Gastroesophageal sphincter (tissue), 3 donors: ENCODE measurements at regions not wholly inside any gene's neighbourhood (a gene's known extent, or its start where the extent isn't known, plus 50 kb on each side); places are given as distances from the start of the nearest gene placed in this dataset.

Experiments used
- EP300 ChIP-seq: sonication (generic); formaldehyde crosslinking; IDR thresholded peaks from one replicate; pipeline ENCODE4 v1.6.1; 2017; ENCODE audit warnings: antibody characterized with exemption, mild to moderate bottlenecking
- POLR2A ChIP-seq, 2 donors: fragments of 450-650 bp; IDR thresholded peaks; one replicate each; pipeline ENCODE4 v1.6.1; 2017; ENCODE audit warnings: antibody characterized with exemption in 2 of 2, mild to moderate bottlenecking in 2 of 2, moderate library complexity in 1 of 2
- TF ChIP-seq, protein P1 (sequence below), 4 experiments: fragments of 200-600 bp in 2 of 4; fragments of 450-650 bp in 2 of 4; sonication (generic) in 1 of 4; IDR thresholded peaks; one replicate each; pipeline ENCODE4 v1.5.1; 2017 to 2019; ENCODE audit warnings: antibody characterized with exemption in 4 of 4, mild to moderate bottlenecking in 2 of 4, moderate library complexity in 2 of 4

DNA sequence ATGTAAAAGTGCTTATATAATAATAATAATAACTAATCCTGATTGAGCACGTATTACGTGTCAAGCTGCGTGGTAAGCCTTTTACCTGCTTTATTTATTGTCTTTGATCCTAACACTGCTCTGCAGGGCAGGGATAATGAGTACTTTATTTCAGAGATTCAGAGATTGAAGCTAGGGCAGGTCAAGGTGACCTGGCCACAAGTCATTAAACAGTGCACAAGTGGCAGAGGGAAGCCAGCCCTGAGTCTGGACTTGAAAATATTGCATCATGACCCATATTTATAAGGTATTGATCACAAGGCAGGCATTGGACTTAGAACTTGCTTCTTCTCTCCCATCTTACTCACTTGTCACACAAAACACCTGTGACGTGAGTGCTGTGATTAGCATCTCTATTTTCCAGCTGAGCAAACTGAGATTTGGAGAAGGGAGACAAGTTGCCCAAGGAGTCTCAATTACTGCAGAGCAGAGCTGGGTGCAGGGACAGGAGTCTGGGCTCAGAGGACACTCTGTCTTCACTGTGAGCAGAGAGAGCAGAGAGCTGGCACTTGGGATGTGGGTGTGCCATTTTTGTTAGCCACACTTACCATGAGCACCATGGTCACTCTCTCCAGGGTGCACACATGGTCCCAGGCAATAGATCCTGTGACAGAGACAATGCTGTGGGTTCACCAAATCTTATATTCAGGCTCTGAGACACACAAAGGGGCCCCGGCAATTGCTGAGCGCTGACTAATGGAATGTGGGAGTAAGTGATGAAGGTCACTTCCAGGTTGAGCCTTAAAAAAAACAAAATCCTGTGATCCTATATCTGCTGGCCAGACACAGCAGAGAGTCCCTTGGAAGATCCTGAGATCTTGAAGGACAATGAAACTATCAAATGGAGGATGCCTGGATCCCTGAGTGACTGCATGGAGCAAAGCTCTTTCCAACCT lies 113.2 kb upstream of the MED13L start:
- TF ChIP-seq, protein P1, sequence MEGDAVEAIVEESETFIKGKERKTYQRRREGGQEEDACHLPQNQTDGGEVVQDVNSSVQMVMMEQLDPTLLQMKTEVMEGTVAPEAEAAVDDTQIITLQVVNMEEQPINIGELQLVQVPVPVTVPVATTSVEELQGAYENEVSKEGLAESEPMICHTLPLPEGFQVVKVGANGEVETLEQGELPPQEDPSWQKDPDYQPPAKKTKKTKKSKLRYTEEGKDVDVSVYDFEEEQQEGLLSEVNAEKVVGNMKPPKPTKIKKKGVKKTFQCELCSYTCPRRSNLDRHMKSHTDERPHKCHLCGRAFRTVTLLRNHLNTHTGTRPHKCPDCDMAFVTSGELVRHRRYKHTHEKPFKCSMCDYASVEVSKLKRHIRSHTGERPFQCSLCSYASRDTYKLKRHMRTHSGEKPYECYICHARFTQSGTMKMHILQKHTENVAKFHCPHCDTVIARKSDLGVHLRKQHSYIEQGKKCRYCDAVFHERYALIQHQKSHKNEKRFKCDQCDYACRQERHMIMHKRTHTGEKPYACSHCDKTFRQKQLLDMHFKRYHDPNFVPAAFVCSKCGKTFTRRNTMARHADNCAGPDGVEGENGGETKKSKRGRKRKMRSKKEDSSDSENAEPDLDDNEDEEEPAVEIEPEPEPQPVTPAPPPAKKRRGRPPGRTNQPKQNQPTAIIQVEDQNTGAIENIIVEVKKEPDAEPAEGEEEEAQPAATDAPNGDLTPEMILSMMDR (IDR thresholded peaks at IDR 0.05), result no peak
- TF ChIP-seq POLR2A (IDR thresholded peaks at IDR 0.05) (no peak), EP300 (no peak)
